ENCODE measurements at regions not wholly inside any gene's neighbourhood (a gene's known extent, or its start where the extent isn't known, plus 50 kb on each side); places are given as distances from the start of the nearest gene placed in this dataset.

DNA sequence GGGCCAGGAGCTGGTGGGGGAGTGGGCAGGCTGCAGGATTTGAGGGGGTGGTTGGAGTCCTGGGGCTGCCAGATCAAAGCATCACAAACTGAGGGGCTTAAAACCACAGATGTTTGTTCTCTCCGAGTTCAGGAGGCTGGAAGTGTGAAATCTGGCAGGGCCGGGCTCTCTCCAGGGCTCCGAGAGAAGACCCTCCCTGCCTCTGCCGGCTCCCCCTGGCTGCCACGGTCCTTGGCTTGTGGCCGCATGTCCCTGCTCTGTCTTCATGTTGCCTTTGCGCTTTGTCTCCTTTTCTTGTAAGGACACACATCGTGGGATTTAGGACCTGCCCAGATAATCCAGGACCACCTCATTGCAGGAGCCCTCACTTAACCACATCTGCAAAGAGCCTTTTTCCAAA lies 139.8 kb upstream of the GSE1 start:
- no peak for DNase-seq (ENCODE audit: low spot score)
- in situ Hi-C loops (cut with MboI; ENCODE audit: low pct_unique_long_range_greater_than_20kb, low sequenced_read_pairs, unreplicated experiment), result no loop called here
- TF ChIP-seq, protein P1, sequence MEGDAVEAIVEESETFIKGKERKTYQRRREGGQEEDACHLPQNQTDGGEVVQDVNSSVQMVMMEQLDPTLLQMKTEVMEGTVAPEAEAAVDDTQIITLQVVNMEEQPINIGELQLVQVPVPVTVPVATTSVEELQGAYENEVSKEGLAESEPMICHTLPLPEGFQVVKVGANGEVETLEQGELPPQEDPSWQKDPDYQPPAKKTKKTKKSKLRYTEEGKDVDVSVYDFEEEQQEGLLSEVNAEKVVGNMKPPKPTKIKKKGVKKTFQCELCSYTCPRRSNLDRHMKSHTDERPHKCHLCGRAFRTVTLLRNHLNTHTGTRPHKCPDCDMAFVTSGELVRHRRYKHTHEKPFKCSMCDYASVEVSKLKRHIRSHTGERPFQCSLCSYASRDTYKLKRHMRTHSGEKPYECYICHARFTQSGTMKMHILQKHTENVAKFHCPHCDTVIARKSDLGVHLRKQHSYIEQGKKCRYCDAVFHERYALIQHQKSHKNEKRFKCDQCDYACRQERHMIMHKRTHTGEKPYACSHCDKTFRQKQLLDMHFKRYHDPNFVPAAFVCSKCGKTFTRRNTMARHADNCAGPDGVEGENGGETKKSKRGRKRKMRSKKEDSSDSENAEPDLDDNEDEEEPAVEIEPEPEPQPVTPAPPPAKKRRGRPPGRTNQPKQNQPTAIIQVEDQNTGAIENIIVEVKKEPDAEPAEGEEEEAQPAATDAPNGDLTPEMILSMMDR (IDR thresholded peaks at IDR 0.05; ENCODE audit: extremely low read depth, insufficient read depth, missing control alignments), result no peak

DNA sequence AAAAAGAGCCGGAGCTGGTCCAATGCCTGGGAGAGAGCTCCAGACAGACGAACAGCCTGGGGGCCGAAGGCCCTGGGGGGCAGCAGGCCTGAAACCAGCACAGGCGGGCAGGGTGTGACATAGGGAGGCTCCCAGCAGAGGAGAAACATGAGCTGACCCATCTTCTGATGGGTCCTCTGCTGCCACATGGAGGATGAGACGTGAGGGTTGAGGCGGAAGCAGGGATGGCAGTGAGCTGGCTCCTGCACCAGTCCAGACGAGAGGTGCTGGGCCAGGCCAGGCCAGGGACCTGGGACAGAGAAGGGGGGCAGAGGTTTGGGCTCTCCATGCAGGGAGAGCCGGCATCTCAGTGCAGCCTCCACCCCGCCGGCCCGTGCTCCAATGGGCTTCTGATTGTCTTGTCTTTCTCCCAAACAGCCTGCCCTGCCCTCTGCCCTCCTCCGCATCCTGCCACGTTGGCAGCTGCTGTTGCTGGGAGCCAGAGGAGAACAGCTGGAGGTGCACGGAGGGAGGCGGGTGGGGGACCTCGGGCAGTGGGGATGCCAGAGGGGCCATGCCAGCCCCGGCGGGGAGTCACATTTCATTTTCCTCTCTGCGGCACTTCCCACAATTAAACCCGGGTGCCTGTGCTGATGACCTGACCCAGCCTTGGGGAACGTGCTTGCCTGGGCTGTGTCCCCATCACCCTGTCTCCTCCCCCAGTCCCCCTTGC lies 139.1 kb upstream of the GSE1 start:
- TF ChIP-seq, protein P1 (IDR thresholded peaks at IDR 0.05; ENCODE audit: extremely low read depth, insufficient read depth, missing control alignments), result no peak
- in situ Hi-C loops (cut with MboI; ENCODE audit: low pct_unique_long_range_greater_than_20kb, low sequenced_read_pairs, unreplicated experiment), result no loop called here
- DNase-seq (ENCODE audit: low spot score), result no peak

DNA sequence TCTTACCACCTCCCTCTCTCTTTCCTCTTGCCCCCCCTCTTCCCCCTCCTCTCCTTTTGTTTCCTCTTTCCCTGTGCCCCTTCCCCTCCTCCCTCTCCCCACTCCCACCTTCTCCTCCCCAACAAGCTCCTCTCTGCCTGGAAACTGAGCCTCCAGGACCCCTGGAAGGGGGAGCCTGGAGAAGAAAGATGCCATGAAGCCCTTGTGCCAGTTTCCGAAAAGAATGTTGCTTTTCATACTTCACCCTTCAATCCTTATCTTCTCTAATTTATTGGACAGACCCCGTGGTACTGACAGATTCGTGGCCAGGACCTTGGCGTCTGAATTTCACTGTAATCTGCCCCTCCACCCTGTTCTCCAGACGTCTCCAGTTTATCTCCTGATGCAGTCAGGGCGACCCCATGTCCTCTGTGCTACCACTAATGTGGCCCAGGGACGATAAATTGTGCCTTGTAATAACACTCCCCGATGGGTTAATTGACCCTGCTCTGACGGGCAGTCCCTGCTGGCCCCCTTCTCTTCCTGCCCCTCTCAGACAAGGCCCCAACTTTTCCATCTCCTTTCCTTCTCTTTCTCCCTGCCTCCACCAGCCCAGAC lies 138.4 kb upstream of the GSE1 start:
- no peak for DNase-seq (ENCODE audit: low spot score)
- TF ChIP-seq, protein P1 (IDR thresholded peaks at IDR 0.05; ENCODE audit: extremely low read depth, insufficient read depth, missing control alignments), result no peak
- in situ Hi-C loops (cut with MboI; ENCODE audit: low pct_unique_long_range_greater_than_20kb, low sequenced_read_pairs, unreplicated experiment), result no loop called here

DNA sequence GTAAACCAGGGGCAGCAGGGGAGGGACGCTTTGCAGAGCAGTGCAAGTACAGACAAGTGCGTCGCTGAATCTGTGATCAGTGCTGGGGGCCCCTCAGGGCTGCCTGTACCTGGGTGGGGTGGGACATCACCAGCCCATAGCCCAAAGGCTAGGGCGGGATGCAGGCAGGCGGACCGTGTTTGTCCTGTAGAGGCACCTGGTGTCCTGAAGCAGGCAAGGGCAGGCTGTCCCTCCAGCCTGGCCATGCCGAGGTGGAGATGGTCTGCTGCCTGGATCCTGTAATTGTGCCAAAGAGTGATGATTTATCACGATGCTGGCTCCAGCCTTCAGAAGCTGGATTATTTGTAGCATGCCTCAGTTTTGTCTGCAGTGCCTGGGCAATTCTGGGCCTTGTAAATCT lies 137.9 kb upstream of the GSE1 start:
- DNase-seq (ENCODE audit: low spot score), result no peak
- TF ChIP-seq, protein P1 (IDR thresholded peaks at IDR 0.05; ENCODE audit: extremely low read depth, insufficient read depth, missing control alignments), result no peak
- in situ Hi-C loops (cut with MboI; ENCODE audit: low pct_unique_long_range_greater_than_20kb, low sequenced_read_pairs, unreplicated experiment), result no loop called here

DNA sequence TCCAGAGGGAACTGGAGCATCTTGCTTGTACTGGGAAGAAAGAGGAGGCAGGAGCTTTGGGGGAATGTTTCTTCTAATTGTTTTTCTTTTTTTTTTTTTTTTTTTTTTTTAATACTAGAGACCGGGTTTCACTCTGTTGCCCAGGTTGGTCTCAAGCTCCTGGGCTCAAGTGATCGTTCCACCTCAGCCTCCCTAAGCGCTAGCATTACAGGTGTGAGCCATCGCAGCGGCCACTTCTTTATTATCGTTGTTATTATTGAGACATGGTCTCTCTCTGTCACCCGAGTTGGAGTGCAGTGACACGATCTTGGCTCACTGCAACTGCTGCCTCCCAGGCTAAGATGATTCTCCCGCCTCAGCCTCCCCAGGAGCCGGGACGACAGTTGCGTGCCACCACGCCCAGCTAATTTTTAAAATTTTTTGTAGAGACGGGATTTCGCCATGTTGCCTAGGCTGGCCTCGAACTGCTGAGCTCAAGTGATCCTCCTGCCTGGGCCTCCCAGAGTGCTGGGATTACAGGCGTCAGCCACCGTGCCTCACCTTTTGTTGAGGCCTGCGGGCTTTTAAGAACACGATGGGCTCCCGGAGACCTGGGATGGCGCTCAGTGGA lies 137.3 kb upstream of the GSE1 start:
- DNase-seq (ENCODE audit: low spot score), result no peak
- TF ChIP-seq, protein P1 (IDR thresholded peaks at IDR 0.05; ENCODE audit: extremely low read depth, insufficient read depth, missing control alignments), result no peak
- in situ Hi-C loops (cut with MboI; ENCODE audit: low pct_unique_long_range_greater_than_20kb, low sequenced_read_pairs, unreplicated experiment), result no loop called here

DNA sequence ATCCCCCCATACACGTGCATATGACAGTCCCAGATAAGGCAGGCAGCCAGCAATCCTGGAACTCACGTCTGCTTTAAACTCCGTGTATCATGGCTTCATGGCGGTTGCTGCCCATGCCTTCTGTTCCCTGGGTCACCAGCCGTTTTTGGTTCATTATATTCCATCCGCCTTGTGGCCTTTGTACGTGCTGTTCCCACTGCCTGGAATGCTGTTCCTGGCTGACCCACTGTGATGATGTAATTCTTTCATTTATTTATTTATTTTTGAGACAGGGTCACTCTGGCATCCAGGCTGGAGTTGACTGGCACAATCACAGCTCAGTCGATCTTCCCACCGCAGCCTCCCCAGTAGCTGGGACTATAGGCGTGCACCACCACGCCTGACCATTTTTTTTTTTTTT lies 136.7 kb upstream of the GSE1 start:
- no peak for DNase-seq (ENCODE audit: low spot score)
- in situ Hi-C loops (cut with MboI; ENCODE audit: low pct_unique_long_range_greater_than_20kb, low sequenced_read_pairs, unreplicated experiment), result no loop called here
- TF ChIP-seq, protein P1 (IDR thresholded peaks at IDR 0.05; ENCODE audit: extremely low read depth, insufficient read depth, missing control alignments), result no peak
